NCI-H2227 (cell line): ENCODE measurements at regions not wholly inside any gene's neighbourhood (a gene's known extent, or its start where the extent isn't known, plus 50 kb on each side); places are given as distances from the start of the nearest gene placed in this dataset.
"Not testable (repeated sequence)": the region's sequence is repeated elsewhere in the genome, so short reads cannot be mapped to it uniquely, and the experiment has no call there.

Experiments
- DNase-seq: peaks from one replicate; lab custom pipeline; 2025; ENCODE audit not compliant: unreplicated experiment; lab: John Stamatoyannopoulos, UW

DNA sequence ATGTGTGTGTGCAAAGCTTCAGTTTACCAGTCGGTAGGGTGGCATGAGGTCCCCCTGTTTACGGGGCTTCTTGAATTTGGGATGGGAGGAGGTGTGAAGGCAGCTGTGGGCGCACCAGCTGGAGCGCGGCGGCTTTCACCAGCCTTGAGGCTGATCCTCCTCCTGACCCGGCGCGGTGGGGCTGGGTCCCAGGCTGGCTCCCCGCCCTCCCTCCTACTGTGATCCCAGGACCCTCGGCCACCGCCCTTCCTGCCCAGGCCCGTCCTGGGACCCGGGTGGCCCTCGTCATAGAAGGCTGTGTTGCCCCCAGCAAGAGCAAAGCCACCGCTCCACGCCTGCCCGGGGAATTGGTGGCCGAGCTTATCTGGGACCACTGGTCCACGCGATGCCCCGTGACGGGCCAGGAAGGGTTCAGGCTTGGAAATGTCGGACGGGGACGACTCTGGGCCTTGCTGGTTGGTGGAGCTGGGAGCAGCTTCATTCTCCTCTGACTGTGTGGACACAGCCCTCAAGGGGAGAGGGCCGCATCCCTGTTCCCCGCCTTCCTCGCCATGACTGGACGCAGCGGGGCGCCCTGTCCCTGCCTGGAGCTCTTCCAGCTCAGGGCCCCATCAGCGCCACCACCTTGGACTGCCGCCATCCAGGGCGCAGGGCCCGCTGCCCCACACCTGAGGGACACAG lies 271.1 kb upstream of the IRX1 start:
- DNase-seq: no peak

DNA sequence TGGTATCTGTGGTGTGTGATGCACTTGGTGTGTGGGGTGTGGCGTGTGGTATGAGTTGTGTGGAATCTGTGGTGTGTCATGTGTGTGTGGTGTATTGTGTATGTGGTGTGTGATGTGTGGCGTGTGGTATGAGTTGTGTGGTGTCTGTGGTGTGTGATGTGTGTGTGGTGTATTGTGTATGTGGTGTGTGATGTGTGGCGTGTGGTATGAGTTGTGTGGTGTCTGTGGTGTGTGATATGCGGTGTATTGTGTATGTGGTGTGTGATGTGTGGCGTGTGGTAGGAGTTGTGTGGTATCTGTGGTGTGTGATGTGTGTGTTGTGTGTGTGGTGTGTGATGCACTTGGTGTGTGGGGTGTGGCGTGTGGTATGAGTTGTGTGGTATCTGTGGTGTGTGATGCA lies 271.7 kb upstream of the IRX1 start:
- DNase-seq: not testable (repeated sequence)

GRCh38 chr5:3323144-3323543 lies 272.5 kb upstream of the IRX1 start:
- DNase-seq: no peak

DNA sequence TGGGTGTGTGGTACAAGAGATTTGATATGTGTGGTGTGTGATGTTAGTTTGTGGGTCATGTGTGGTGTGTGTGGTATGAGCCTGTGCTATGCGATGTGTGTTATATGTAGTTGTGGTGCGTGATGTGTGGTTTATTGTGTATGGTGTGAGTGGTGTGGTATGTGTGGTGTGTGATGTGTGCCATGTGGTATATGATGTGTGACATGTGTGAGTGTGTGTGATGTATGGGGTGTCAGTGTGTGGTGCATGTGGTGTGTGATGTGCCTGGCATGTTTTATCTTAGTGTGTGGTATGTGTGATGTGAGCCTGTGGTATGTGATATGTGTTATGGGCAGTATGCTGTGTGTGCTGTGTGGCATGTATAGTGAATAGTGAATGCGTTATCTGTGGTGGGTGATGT lies 273.0 kb upstream of the IRX1 start:
- no peak for DNase-seq

- no peak for DNase-seq
Measured at GRCh38 chr5:3321923-3322322, 273.7 kb upstream of the IRX1 start.

GRCh38 chr5:3321119-3321760 lies 274.4 kb upstream of the IRX1 start:
- no peak for DNase-seq

DNA sequence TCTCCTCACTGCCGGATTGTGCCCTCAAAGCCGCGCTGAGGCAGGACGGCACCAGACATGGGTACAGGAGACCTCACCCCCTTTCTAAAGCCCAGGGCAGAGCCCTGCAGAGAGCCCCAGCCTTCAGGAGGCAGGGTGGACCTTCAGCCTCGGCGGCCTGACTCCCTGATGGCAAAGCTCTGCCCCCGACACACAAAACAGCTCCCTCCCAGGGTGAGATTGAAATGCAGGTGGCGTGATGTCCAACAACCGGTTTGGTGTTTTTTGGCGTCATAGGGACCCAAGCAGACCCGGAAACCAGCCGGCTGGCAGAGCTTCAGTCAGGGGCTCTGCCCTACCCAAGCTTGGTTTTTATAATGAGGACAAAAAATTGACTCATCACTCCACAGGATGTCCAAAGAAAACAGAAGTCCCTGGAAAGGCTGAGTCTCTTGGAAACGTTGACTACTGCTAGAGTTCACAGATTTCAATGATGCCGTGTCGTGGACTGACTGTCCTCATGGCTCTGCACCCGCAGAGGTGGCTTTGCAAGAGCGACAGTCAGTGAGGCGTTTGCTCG lies 275.2 kb upstream of the IRX1 start:
- DNase-seq: no peak

DNA sequence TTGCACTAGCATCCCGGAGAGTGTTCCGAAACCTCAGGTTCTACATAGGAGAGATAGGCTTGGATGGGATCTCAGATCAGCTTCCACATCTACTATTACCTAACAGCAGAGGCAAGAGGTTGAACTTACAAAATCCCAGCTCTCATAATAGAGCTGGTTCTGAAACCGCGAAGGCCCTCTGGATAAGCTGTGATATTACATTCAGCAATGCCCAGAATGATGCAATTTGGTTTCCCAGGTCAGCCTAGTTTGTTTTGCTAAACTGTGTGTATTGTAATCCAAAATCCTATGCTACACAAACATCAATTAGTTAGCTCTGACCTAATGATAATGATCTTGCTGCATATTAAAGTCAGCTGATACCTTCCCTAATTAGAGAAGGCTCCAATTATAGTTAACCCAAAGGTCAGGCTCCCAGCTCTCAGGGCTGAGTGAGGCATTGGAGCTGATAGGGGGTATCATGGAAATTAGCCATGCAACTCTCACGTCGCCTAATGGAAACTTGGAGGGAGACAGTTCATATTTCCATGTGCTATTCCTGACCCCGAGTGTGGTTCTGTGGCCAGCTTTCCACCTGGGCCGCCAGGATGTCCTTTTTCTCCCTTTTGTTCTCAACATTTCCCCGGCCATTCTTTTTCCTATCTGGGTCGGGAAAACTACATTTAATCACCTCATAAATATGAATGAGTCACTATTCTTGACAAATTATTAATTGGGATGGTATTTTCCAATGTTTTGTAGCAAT lies 278.4 kb upstream of the IRX1 start:
- no peak for DNase-seq

- DNase-seq: no peak
Measured at GRCh38 chr5:3313569-3313968, 282.1 kb upstream of the IRX1 start.

DNA sequence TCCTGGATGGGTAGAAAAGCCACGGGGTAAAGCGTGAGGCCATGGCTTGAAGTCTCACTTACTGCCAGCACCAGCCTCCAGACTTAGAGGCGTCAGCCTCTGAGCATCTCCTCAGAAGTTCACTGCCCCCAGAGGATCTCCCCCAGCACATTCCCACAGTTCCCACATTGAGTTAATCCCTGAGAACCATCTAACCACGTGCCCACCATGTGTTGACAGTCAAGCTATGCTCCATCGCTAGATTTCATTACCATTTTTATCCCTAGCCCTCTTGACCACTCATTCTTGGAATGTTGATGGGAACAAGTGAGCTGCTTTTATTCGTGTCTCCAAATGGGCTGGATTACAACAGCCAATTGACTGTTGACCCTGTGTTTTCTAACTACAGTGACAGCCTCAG lies 283.3 kb upstream of the IRX1 start:
- no peak for DNase-seq

DNA sequence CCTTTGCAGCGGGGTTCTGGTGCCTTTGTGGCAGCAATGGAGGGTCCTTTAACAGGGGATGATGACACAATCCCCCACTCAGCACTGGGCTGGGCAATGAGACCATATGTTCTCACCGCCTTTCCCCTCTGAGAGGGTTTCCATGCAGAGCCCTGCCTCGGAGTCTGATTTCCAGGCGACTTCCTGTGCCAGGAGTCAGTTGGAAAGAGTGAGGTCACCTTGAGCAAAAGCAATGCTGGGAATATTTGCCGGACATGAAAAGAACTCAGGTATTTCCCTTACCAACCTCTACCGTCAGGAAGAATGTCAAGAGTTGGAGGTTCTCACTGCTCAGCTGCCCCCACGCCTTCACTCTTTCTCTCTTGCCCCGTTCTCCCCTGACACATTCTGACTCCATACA lies 284.2 kb upstream of the IRX1 start:
- no peak for DNase-seq

DNA sequence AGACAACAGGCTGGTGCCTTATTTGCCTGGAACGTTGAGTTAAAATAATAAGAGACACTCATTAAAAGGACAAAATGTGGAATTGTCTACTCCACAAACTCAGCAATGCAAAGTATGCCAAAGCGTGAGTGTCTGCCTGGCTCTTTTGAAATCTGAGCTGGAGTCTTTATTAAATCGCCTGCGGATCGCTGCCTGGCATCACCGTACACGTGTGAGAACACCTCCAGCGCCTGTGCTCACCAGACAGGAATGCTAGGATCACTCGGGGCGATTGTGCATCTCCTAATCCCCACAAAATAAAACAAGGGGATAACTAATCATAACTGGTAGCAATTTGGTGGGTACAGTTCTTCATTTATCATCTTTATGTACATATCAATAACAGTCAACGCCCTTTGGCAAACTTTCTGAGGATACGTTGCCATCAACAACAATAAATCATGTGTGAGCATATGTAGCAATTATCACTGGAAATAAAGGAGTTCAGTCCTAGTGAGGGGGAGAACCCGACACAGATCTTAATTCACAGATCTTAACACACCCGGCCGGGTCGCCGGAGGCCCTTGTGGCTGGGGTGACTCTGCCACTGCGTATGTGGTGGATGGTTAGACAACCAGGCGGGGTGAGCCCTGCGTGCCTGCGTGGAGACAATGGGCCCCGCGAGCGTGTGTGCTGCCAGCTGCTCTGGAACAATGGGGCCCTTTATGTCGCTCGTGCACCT lies 284.9 kb upstream of the IRX1 start:
- no peak for DNase-seq

DNA sequence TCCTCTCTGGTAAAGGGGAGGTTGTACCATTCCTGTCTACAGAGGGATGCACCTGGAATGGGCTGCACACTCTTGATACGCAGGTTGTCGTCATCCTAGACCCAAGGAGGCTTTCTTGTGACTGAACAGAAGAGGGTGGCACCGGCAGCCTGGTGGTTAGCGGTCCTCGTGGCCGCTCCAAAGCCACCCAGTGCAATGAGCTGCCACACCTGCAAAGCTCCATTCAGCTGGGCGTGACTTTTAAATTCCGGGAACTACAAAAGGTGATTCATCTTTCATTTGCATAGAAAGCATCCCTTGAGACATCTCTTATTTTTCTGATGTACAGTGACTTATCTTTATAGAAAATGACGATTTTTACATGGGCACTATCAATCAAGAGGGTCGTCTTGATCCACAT lies 286.1 kb upstream of the IRX1 start:
- DNase-seq: no peak

- no peak for DNase-seq
Measured at GRCh38 chr5:3307982-3308621, 287.5 kb upstream of the IRX1 start.

GRCh38 chr5:3305432-3305831 lies 290.2 kb upstream of the IRX1 start:
- DNase-seq: no peak

DNA sequence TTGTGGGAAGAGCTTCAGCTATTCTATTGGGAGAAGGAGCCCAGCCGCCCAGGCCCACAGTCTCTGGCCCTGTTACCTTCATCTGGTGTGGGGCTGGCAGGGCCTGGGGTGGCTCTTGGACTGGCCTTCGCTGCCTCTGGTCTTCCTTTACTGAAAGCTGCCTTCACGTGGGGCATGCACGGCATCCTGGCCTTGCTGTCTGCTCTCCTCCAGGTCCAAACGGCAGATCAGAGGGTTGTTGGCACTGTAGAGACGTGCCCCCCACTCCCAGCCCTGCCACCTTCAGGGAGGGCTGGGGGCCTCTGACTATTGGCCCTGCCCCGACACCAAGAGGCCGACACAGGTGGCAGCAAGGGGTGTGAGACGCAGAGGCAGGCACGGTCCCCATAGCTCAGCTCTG lies 291.3 kb upstream of the IRX1 start:
- DNase-seq: no peak

GRCh38 chr5:3303777-3304176 lies 291.9 kb upstream of the IRX1 start:
- no peak for DNase-seq

- no peak for DNase-seq
Measured at GRCh38 chr5:3302228-3302627, 293.4 kb upstream of the IRX1 start.

DNA sequence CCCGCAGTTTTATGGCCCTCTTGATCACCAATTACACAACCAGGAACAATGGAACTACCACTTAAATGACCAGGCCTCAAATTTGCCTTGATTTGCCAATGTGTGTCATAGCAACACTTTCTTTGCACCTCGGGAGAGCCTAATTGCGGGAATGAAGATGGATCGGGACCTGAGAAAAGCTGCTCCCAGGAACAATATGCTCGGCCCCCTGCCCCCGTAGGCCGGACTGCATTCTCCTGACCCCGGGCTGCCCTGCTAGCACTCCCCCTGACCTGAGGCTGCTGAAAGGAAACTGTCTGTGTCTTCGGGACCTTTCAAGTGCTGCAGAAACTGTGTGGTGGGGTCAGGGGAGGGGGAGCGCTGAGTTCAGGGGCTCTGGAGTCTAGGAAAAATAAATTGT lies 294.3 kb upstream of the IRX1 start:
- no peak for DNase-seq

DNA sequence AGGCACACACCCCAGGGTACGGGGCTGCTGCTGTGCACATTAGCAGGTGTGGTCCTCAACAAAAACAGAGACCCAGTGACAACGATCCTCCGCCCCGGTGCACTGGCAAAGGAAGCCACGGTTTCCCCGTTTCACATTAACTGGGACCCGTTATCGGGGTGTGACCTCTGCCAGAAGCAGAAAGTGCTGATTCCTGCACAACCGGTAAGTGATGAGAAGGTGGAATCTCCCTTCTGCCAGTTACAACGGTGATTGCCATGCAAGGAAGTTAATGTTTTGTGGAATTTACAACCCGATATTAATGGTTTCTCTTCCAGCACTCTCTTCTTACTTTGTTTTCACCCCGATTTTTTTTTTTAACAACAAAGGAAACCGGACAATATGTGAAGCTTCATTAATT lies 294.9 kb upstream of the IRX1 start:
- DNase-seq: no peak

- no peak for DNase-seq
Measured at GRCh38 chr5:3299441-3299840, 296.2 kb upstream of the IRX1 start.
